ENCODE measurements at regions not wholly inside any gene's neighbourhood (a gene's known extent, or its start where the extent isn't known, plus 50 kb on each side); places are given as distances from the start of the nearest gene placed in this dataset.
"Not testable (repeated sequence)": the region's sequence is repeated elsewhere in the genome, so short reads cannot be mapped to it uniquely, and the experiment has no call there.

DNA sequence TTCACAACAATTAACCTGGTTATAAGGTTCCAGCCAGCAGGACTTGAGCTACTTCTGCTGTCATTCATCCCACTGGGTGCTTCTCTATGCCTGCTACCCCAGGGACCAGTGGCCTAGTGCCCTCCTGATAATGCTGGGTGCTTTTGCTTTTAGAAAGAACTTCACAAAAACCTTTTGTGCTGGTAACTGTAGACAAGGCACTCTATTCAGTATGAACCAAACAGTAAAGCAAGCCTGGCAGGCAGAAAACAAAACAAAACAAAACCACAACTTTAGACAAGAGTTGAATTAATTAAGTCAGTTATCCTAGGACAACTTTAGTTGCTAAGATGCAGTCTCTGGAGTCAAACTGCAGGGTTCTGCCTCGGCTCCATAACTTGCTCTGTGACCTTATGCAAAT lies 61.9 kb upstream of the ADGRL2 start:
- Histone ChIP-seq H3K4me3 (ENCODE audit: low read depth in 1 of 5, low read length in 5 of 5) (no peak overlapping the region), H3K4me1 (ENCODE audit: control insufficient read depth in 5 of 5, insufficient read depth in 5 of 5, low read length in 5 of 5) (no peaks in the 10 kb centered on the region), H3K27me3 (ENCODE audit: control insufficient read depth in 5 of 5, insufficient read depth in 4 of 5, low read length in 5 of 5) (no peaks in the 10 kb centered on the region), H3K9me3 (ENCODE audit: control insufficient read depth in 5 of 5, low read length in 5 of 5) (no peaks in the 10 kb centered on the region), H3K36me3 (ENCODE audit: control insufficient read depth in 5 of 5, insufficient read depth in 5 of 5, low read length in 5 of 5) (no peaks in the 10 kb centered on the region), H3K27ac (ENCODE audit: low read depth, low read length) (no peak overlapping the region), H3K9ac (ENCODE audit: low read length in 5 of 5) (no peak overlapping the region)

- Histone ChIP-seq H3K4me1 (ENCODE audit: control insufficient read depth in 5 of 5, insufficient read depth in 5 of 5, low read length in 5 of 5) (no peaks in the 10 kb centered on the region), H3K9ac (ENCODE audit: low read length in 5 of 5) (no peak overlapping the region), H3K4me3 (ENCODE audit: low read depth in 1 of 5, low read length in 5 of 5) (no peak overlapping the region), H3K27me3 (ENCODE audit: control insufficient read depth in 5 of 5, insufficient read depth in 4 of 5, low read length in 5 of 5) (no peaks in the 10 kb centered on the region), H3K9me3 (ENCODE audit: control insufficient read depth in 5 of 5, low read length in 5 of 5) (no peaks in the 10 kb centered on the region), H3K36me3 (ENCODE audit: control insufficient read depth in 5 of 5, insufficient read depth in 5 of 5, low read length in 5 of 5) (no peaks in the 10 kb centered on the region), H3K27ac (ENCODE audit: low read depth, low read length) (no peak overlapping the region)
These were observed 67.3 kb upstream of the ADGRL2 start for GRCh38 chr1:81733480-81733879.

DNA sequence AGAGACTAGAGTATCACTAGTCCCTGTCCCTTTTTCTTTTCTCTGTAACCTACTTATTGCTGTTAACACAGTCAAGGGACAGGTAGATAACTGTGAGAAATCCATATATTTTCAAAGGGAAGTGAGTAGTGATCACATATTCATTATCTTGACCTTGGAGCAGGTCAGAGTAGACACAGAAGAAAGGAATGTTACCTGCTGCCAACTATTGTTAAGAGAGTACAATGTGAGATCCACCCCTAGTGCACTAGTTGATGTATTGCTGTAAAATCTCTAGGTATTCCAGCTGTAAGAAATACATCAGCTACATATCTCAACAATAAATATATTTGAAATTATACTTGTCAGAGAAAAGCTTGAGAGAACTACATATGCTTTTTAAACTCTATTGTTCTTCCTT lies 68.7 kb upstream of the ADGRL2 start:
- Histone ChIP-seq H3K9ac (ENCODE audit: low read length in 5 of 5) (no peak overlapping the region), H3K4me1 (ENCODE audit: control insufficient read depth in 5 of 5, insufficient read depth in 5 of 5, low read length in 5 of 5) (no peaks in the 10 kb centered on the region), H3K9me3 (ENCODE audit: control insufficient read depth in 5 of 5, low read length in 5 of 5) (no peaks in the 10 kb centered on the region), H3K4me3 (ENCODE audit: low read depth in 1 of 5, low read length in 5 of 5) (no peak overlapping the region), H3K36me3 (ENCODE audit: control insufficient read depth in 5 of 5, insufficient read depth in 5 of 5, low read length in 5 of 5) (no peaks in the 10 kb centered on the region), H3K27ac (ENCODE audit: low read depth, low read length) (no peak overlapping the region), H3K27me3 (ENCODE audit: control insufficient read depth in 5 of 5, insufficient read depth in 4 of 5, low read length in 5 of 5) (no peaks in the 10 kb centered on the region)

GRCh38 chr1:81730881-81731280 lies 69.9 kb upstream of the ADGRL2 start:
- no peaks in the 10 kb centered on the region for H3K9me3 ChIP-seq (ENCODE audit: control insufficient read depth in 5 of 5, low read length in 5 of 5)
- H3K4me1 ChIP-seq (ENCODE audit: control insufficient read depth in 5 of 5, insufficient read depth in 5 of 5, low read length in 5 of 5) = no peaks in the 10 kb centered on the region
- H3K27me3 ChIP-seq (ENCODE audit: control insufficient read depth in 5 of 5, insufficient read depth in 4 of 5, low read length in 5 of 5) = no peaks in the 10 kb centered on the region
- no peak overlapping the region for H3K27ac ChIP-seq (ENCODE audit: low read depth, low read length)
- no peak overlapping the region for H3K4me3 ChIP-seq (ENCODE audit: low read depth in 1 of 5, low read length in 5 of 5)
- no peaks in the 10 kb centered on the region for H3K36me3 ChIP-seq (ENCODE audit: control insufficient read depth in 5 of 5, insufficient read depth in 5 of 5, low read length in 5 of 5)
- no peak overlapping the region for H3K9ac ChIP-seq (ENCODE audit: low read length in 5 of 5)

GRCh38 chr1:81730299-81730698 lies 70.4 kb upstream of the ADGRL2 start:
- not testable (repeated sequence) for H3K4me1 ChIP-seq (ENCODE audit: control insufficient read depth in 5 of 5, insufficient read depth in 5 of 5, low read length in 5 of 5); H3K9ac ChIP-seq (ENCODE audit: low read length in 5 of 5); H3K9me3 ChIP-seq (ENCODE audit: control insufficient read depth in 5 of 5, low read length in 5 of 5); H3K27me3 ChIP-seq (ENCODE audit: control insufficient read depth in 5 of 5, insufficient read depth in 4 of 5, low read length in 5 of 5); H3K36me3 ChIP-seq (ENCODE audit: control insufficient read depth in 5 of 5, insufficient read depth in 5 of 5, low read length in 5 of 5); H3K4me3 ChIP-seq (ENCODE audit: low read depth in 1 of 5, low read length in 5 of 5); H3K27ac ChIP-seq (ENCODE audit: low read depth, low read length)

DNA sequence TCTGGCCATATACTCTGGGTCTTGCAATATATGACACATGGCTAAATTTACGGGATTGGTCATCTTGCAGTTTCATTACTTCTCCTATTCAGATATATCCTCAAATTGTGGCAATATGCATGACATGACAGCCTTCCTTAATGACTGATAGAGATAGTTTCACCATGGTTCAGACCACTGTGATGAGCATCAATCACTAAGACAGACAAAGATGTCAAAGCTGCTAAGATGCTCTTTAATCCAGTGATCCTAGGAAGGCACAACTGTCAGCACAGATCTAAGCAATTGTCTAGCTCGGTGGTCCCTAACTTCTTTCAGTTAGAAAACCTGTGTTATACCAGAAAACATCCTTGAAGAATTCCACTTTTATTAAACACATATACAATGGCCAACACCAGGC lies 70.9 kb upstream of the ADGRL2 start:
- no peak overlapping the region for H3K4me3 ChIP-seq (ENCODE audit: low read depth in 1 of 5, low read length in 5 of 5)
- no peaks in the 10 kb centered on the region for H3K27me3 ChIP-seq (ENCODE audit: control insufficient read depth in 5 of 5, insufficient read depth in 4 of 5, low read length in 5 of 5)
- H3K9ac ChIP-seq (ENCODE audit: low read length in 5 of 5) = no peak overlapping the region
- H3K9me3 ChIP-seq (ENCODE audit: control insufficient read depth in 5 of 5, low read length in 5 of 5) = no peaks in the 10 kb centered on the region
- no peaks in the 10 kb centered on the region for H3K36me3 ChIP-seq (ENCODE audit: control insufficient read depth in 5 of 5, insufficient read depth in 5 of 5, low read length in 5 of 5)
- H3K27ac ChIP-seq (ENCODE audit: low read depth, low read length) = no peak overlapping the region
- no peaks in the 10 kb centered on the region for H3K4me1 ChIP-seq (ENCODE audit: control insufficient read depth in 5 of 5, insufficient read depth in 5 of 5, low read length in 5 of 5)

DNA sequence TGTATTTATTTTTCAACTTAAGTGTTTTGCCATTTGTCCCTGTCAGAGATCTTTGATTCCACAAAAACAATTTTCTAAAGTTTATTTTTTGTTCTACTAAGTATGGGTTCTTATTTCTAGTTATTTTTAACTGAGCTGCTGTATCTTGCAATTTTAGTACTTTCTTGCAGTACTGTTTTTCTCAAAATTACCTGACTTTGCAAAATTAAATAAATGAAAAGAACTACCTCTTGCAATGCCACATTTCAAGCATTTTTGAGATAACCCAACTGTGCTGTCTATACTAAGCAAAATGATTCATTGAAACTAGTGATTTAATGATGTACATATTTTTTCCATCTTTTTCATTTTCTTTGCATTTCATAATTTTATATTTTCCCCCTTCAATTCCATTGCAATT lies 71.5 kb upstream of the ADGRL2 start:
- H3K36me3 ChIP-seq (ENCODE audit: control insufficient read depth in 5 of 5, insufficient read depth in 5 of 5, low read length in 5 of 5) = no peaks in the 10 kb centered on the region
- H3K9ac ChIP-seq (ENCODE audit: low read length in 5 of 5) = no peak overlapping the region
- H3K4me3 ChIP-seq (ENCODE audit: low read depth in 1 of 5, low read length in 5 of 5) = no peak overlapping the region
- no peaks in the 10 kb centered on the region for H3K27me3 ChIP-seq (ENCODE audit: control insufficient read depth in 5 of 5, insufficient read depth in 4 of 5, low read length in 5 of 5)
- no peaks in the 10 kb centered on the region for H3K4me1 ChIP-seq (ENCODE audit: control insufficient read depth in 5 of 5, insufficient read depth in 5 of 5, low read length in 5 of 5)
- no peak overlapping the region for H3K27ac ChIP-seq (ENCODE audit: low read depth, low read length)
- H3K9me3 ChIP-seq (ENCODE audit: control insufficient read depth in 5 of 5, low read length in 5 of 5) = no peaks in the 10 kb centered on the region

DNA sequence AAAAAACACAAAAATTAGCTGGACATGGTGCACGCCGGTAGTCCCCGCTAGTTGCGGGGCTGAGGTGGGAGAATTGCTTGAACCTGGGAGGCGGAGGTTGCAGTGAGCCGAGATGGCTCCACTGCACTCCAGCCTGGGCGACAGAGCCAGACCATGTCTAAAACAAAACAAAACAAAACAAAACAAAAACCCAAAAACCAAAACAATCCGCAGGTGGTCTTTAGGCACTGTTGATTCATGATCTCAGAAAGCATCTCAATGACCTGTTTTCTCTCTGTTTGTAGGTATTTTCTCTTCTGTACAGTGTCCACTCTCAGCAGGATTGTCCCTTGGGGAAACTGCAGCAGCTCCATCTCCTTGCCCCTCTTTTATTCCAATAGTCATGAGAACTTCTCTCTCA lies 74.9 kb upstream of the ADGRL2 start:
- Histone ChIP-seq H3K36me3 (ENCODE audit: control insufficient read depth in 5 of 5, insufficient read depth in 5 of 5, low read length in 5 of 5) (no peaks in the 10 kb centered on the region), H3K4me1 (ENCODE audit: control insufficient read depth in 5 of 5, insufficient read depth in 5 of 5, low read length in 5 of 5) (no peaks in the 10 kb centered on the region), H3K9me3 (ENCODE audit: control insufficient read depth in 5 of 5, low read length in 5 of 5) (no peaks in the 10 kb centered on the region)

DNA sequence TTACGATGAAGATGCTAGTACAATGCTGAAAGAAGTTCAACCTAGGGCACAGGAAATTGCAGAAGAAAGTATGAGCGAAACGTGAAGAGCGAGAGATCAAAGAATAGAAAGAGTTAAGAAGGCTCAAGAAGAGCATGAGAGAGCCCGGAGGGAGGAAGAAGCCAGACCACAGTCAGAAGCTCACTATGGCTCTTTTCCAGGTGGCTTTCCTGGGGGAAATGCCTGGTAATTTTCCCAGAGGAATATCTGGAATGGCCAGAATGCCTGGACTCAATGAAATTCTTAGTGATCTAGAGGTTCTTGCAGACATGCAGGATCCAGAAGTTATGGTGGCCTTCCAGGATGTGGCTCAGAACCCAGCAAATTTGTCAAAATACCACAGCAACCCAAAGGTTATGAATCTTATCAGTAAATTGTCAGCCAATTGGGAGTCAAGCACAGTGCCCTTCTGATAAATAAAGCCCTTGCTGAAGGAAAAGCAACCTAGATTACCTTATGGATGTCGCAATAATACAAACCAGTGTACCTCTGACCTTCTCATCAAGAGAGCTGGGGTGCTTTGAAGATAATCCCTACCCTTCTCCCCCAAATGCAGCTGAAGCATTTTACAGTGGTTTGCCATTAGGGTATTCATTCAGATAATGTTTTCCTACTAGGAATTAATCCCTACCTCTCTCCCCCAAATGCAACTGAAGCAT lies 78.0 kb upstream of the ADGRL2 start:
- not testable (repeated sequence) for H3K9ac ChIP-seq (ENCODE audit: low read length in 5 of 5); H3K4me3 ChIP-seq (ENCODE audit: low read depth in 1 of 5, low read length in 5 of 5); H3K27ac ChIP-seq (ENCODE audit: low read depth, low read length); H3K9me3 ChIP-seq (ENCODE audit: control insufficient read depth in 5 of 5, low read length in 5 of 5); H3K27me3 ChIP-seq (ENCODE audit: control insufficient read depth in 5 of 5, insufficient read depth in 4 of 5, low read length in 5 of 5); H3K4me1 ChIP-seq (ENCODE audit: control insufficient read depth in 5 of 5, insufficient read depth in 5 of 5, low read length in 5 of 5); H3K36me3 ChIP-seq (ENCODE audit: control insufficient read depth in 5 of 5, insufficient read depth in 5 of 5, low read length in 5 of 5)

More for the DNA sequence above, 74.9 kb upstream of the ADGRL2 start:
- Histone ChIP-seq H3K27me3 (ENCODE audit: control insufficient read depth in 5 of 5, insufficient read depth in 4 of 5, low read length in 5 of 5) (no peaks in the 10 kb centered on the region), H3K27ac (ENCODE audit: low read depth, low read length) (no peak overlapping the region), H3K4me3 (ENCODE audit: low read depth in 1 of 5, low read length in 5 of 5) (no peak overlapping the region), H3K9ac (ENCODE audit: low read length in 5 of 5) (no peak overlapping the region)

- H3K9me3 ChIP-seq (ENCODE audit: control insufficient read depth in 5 of 5, low read length in 5 of 5); H3K9ac ChIP-seq (ENCODE audit: low read length in 5 of 5); H3K4me3 ChIP-seq (ENCODE audit: low read depth in 1 of 5, low read length in 5 of 5); H3K36me3 ChIP-seq (ENCODE audit: control insufficient read depth in 5 of 5, insufficient read depth in 5 of 5, low read length in 5 of 5); H3K27me3 ChIP-seq (ENCODE audit: control insufficient read depth in 5 of 5, insufficient read depth in 4 of 5, low read length in 5 of 5); H3K27ac ChIP-seq (ENCODE audit: low read depth, low read length); H3K4me1 ChIP-seq (ENCODE audit: control insufficient read depth in 5 of 5, insufficient read depth in 5 of 5, low read length in 5 of 5): not testable (repeated sequence)
These were observed 80.5 kb upstream of the ADGRL2 start for GRCh38 chr1:81720256-81720655.

- no peaks in the 10 kb centered on the region for H3K36me3 ChIP-seq (ENCODE audit: control insufficient read depth in 5 of 5, insufficient read depth in 5 of 5, low read length in 5 of 5)
- no peaks in the 10 kb centered on the region for H3K9me3 ChIP-seq (ENCODE audit: control insufficient read depth in 5 of 5, low read length in 5 of 5)
- no peaks in the 10 kb centered on the region for H3K4me1 ChIP-seq (ENCODE audit: control insufficient read depth in 5 of 5, insufficient read depth in 5 of 5, low read length in 5 of 5)
- H3K4me3 ChIP-seq (ENCODE audit: low read depth in 1 of 5, low read length in 5 of 5) = no peak overlapping the region
- no peaks in the 10 kb centered on the region for H3K27me3 ChIP-seq (ENCODE audit: control insufficient read depth in 5 of 5, insufficient read depth in 4 of 5, low read length in 5 of 5)
- no peak overlapping the region for H3K9ac ChIP-seq (ENCODE audit: low read length in 5 of 5)
- no peak overlapping the region for H3K27ac ChIP-seq (ENCODE audit: low read depth, low read length)
These were observed 83.5 kb upstream of the ADGRL2 start for GRCh38 chr1:81717230-81717629.
